KMS-11 (cell line): ENCODE measurements at regions not wholly inside any gene's neighbourhood (a gene's known extent, or its start where the extent isn't known, plus 50 kb on each side); places are given as distances from the start of the nearest gene placed in this dataset.

Experiments
- H2AFZ ChIP-seq: fragments of 200-600 bp; sonication (generic); 2 replicates; pipeline ENCODE4 v1.6.1; 2016; ENCODE audit warnings: antibody characterized with exemption, mixed run types, low read depth
- H3K27ac ChIP-seq: fragments of 200-600 bp; sonication (generic); 2 replicates; pipeline ENCODE4 v1.6.1; 2016; ENCODE audit warnings: mild to moderate bottlenecking, mixed run types
- H3K27me3 ChIP-seq: fragments of 200-600 bp; sonication (generic); 2 replicates; pipeline ENCODE4 v1.6.1; 2017; ENCODE audit warnings: mild to moderate bottlenecking, low read depth, mixed run types, moderate library complexity; ENCODE audit not compliant: insufficient read depth
- H3K36me3 ChIP-seq: fragments of 200-600 bp; sonication (generic); 2 replicates; pipeline ENCODE4 v1.6.1; 2017; ENCODE audit warnings: mild to moderate bottlenecking, mixed run types; ENCODE audit not compliant: insufficient read depth
- H3K4me1 ChIP-seq: fragments of 200-600 bp; sonication (generic); 2 replicates; pipeline ENCODE4 v1.6.1; 2016; ENCODE audit warnings: mild to moderate bottlenecking, low read depth, mixed run types; ENCODE audit not compliant: poor library complexity, severe bottlenecking
- H3K4me2 ChIP-seq: fragments of 200-600 bp; sonication (generic); 2 replicates; pipeline ENCODE4 v1.7.0; 2016; ENCODE audit warnings: mild to moderate bottlenecking, mixed run types
- H3K4me3 ChIP-seq: fragments of 200-600 bp; sonication (generic); IDR thresholded peaks from 2 replicates; pipeline ENCODE4 v1.6.1; 2017; ENCODE audit warnings: low read depth, low read length, mixed read lengths; ENCODE audit not compliant: insufficient read depth
- H3K79me2 ChIP-seq: fragments of 200-600 bp; sonication (generic); 2 replicates; pipeline ENCODE4 v1.6.1; 2016; ENCODE audit warnings: low read depth, mixed run types; ENCODE audit not compliant: insufficient read depth
- H3K9ac ChIP-seq: fragments of 200-600 bp; sonication (generic); 2 replicates; pipeline ENCODE4 v1.6.1; 2016; ENCODE audit warnings: mild to moderate bottlenecking, mixed run types
- H4K20me1 ChIP-seq: fragments of 200-600 bp; sonication (generic); 2 replicates; pipeline ENCODE4 v1.6.1; 2016; ENCODE audit warnings: mild to moderate bottlenecking, mixed run types; ENCODE audit not compliant: insufficient read depth
- TF ChIP-seq, protein P1 (sequence below): fragments of 200-600 bp; sonication (generic); conservative IDR thresholded peaks from 2 replicates; pipeline ENCODE4 v1.6.1; 2017; ENCODE audit warnings: low read depth, mild to moderate bottlenecking, antibody characterized with exemption, low read length, moderate library complexity, mixed read lengths

DNA sequence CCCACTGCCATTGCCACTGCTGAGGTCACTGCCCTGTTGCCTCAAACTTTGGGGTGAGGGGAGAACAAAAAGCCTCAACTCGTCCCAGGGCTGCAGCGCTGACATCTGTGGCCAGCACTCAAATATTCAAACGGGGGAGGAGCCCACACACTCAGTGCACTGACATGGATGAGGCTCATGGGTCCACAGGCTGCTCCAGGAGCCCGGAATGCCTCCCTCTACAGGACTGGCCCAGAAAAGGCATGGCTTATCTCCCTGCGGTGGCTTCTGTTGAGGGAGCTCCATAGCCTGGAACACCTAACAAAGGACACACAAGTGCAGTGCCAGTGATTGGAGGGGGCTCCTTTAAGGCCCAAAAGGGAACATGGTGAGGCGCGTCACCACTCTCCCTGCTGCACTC, 341.1 kb upstream of the LUZP2 start:
- Histone ChIP-seq H3K4me2 (no peak overlapping the region), H4K20me1 (no peaks in the 10 kb centered on the region), H3K4me1 (no peaks in the 10 kb centered on the region), H3K36me3 (no peaks in the 10 kb centered on the region), H2AFZ (no peak overlapping the region), H3K9ac (no peak overlapping the region), H3K27ac (no peak overlapping the region), H3K79me2 (no peaks in the 10 kb centered on the region), H3K4me3 (no peak overlapping the region), H3K27me3 (no peaks in the 10 kb centered on the region)
- TF ChIP-seq, protein P1, sequence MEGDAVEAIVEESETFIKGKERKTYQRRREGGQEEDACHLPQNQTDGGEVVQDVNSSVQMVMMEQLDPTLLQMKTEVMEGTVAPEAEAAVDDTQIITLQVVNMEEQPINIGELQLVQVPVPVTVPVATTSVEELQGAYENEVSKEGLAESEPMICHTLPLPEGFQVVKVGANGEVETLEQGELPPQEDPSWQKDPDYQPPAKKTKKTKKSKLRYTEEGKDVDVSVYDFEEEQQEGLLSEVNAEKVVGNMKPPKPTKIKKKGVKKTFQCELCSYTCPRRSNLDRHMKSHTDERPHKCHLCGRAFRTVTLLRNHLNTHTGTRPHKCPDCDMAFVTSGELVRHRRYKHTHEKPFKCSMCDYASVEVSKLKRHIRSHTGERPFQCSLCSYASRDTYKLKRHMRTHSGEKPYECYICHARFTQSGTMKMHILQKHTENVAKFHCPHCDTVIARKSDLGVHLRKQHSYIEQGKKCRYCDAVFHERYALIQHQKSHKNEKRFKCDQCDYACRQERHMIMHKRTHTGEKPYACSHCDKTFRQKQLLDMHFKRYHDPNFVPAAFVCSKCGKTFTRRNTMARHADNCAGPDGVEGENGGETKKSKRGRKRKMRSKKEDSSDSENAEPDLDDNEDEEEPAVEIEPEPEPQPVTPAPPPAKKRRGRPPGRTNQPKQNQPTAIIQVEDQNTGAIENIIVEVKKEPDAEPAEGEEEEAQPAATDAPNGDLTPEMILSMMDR = no peak

DNA sequence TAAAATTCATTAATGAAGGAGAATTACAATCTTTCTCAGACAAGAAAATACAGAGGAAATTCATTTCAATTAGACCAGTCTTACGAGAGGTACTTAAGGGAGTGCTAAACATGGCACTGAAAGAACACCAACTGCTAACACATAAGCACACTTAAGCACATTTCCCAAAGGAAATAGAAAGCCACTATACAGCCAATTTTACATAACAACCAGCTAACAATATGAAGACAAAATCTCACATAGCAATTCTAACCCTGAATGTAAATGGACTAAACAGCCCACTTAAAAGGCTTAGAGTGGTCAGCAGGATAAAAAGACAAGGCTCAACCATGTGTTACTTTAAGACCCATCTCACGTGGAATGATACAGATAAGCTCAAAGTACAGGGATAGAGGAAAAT, 339.5 kb upstream of the LUZP2 start:
- Histone ChIP-seq H3K4me1 (no peaks in the 10 kb centered on the region), H2AFZ (no peak overlapping the region), H3K4me2 (no peak overlapping the region), H3K4me3 (no peak overlapping the region), H3K27ac (no peak overlapping the region), H3K36me3 (no peaks in the 10 kb centered on the region), H3K79me2 (no peaks in the 10 kb centered on the region), H4K20me1 (no peaks in the 10 kb centered on the region), H3K27me3 (no peaks in the 10 kb centered on the region), H3K9ac (no peak overlapping the region)
- TF ChIP-seq, protein P1 = no peak

DNA sequence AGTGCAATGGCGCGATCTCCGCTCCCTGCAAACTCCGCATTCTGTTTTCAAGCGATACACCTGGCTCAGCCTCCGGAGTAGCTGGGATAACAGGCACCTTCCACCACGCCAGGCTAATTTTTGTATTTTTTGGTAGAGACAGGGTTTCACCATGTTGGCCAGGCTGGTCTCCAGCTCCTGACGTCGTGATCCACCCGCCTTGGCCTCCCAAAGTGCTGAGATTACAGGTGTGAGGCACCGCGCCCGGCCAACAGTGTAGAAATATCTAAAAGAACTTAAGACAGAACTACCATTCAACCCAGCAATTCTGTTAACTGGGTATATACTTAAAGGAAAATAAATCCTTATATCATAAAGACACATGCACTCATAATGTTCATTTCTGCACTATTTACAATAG, 335.3 kb upstream of the LUZP2 start:
- Histone ChIP-seq H3K79me2 (no peaks in the 10 kb centered on the region), H3K4me3 (no peak overlapping the region), H3K4me1 (no peaks in the 10 kb centered on the region), H4K20me1 (no peaks in the 10 kb centered on the region), H3K36me3 (no peaks in the 10 kb centered on the region), H3K9ac (no peak overlapping the region), H3K27ac (no peak overlapping the region), H3K27me3 (no peaks in the 10 kb centered on the region), H3K4me2 (no peak overlapping the region), H2AFZ (no peak overlapping the region)
- TF ChIP-seq, protein P1 = no peak

DNA sequence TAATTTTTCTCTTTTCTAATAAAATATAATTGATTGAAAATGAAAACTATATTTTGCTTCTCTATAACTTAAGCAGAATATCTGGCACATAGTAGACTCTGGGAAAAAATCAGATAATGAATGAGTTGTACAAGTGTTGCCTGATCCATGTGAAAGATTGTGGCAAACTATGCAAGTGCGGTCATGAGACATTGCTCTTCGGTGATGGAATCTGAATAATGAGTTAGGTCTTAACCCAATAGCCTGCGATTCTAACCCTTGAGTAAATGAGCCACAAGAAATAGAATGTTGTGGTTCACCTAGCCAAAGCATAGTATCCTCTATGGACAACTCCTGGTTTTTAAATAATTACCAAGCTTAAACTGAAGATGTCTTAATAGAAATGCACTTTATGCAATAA, 333.7 kb upstream of the LUZP2 start:
- H4K20me1 ChIP-seq = no peaks in the 10 kb centered on the region
- TF ChIP-seq, protein P1 = no peak
- H3K9ac ChIP-seq = no peak overlapping the region
- H3K79me2 ChIP-seq = no peaks in the 10 kb centered on the region
- no peak overlapping the region for H3K4me3 ChIP-seq
- H3K4me1 ChIP-seq = no peaks in the 10 kb centered on the region
- no peak overlapping the region for H3K4me2 ChIP-seq
- H3K36me3 ChIP-seq = no peaks in the 10 kb centered on the region
- no peaks in the 10 kb centered on the region for H3K27me3 ChIP-seq
- H2AFZ ChIP-seq = no peak overlapping the region
- no peak overlapping the region for H3K27ac ChIP-seq

DNA sequence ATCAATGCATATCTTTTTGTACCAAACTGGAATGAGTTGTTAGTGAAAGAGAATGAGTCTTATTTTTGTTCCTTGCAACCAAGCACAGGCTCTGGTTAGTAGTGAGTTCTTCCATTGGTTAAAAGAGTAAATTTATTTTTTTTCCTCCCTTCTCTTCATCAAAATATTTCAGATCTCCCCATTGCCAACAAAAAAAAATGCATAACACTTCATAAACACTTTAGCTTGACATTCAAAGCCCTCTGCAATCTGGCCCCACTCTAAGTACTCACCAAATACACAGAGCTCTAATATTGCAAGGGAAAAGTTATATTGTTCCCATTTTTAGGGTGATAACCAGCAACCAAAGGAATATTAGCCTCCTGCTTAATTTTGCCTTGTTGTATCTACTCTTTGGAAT, 333.0 kb upstream of the LUZP2 start:
- TF ChIP-seq, protein P1 = no peak
- Histone ChIP-seq H3K79me2 (no peaks in the 10 kb centered on the region), H3K36me3 (no peaks in the 10 kb centered on the region), H2AFZ (no peak overlapping the region), H3K4me2 (no peak overlapping the region), H3K9ac (no peak overlapping the region), H3K27ac (no peak overlapping the region), H3K4me3 (no peak overlapping the region), H3K4me1 (no peaks in the 10 kb centered on the region), H4K20me1 (no peaks in the 10 kb centered on the region), H3K27me3 (no peaks in the 10 kb centered on the region)
